IPS DF 6.9 (cell line): ENCODE measurements at regions not wholly inside any gene's neighbourhood (a gene's known extent, or its start where the extent isn't known, plus 50 kb on each side); places are given as distances from the start of the nearest gene placed in this dataset.
A peak's percentile ranks its signal among the peaks of the same experiment; 100 is the strongest.
"Not testable (repeated sequence)": the region's sequence is repeated elsewhere in the genome, so short reads cannot be mapped to it uniquely, and the experiment has no call there.

Experiments used
- DNase-seq: peaks from one replicate; pipeline ENCODE4 v3.0.0-alpha.2; 2013; ENCODE audit warnings: low read depth, low spot score
- H3K27ac ChIP-seq: one replicate; pipeline ENCODE4 v1.5.1; 2013; ENCODE audit warnings: low read length, control low read depth
- H3K27me3 ChIP-seq: 2 replicates; pipeline ENCODE4 v1.6.1; 2013; ENCODE audit warnings: mild to moderate bottlenecking, low read length; ENCODE audit not compliant: control insufficient read depth, insufficient read depth
- H3K36me3 ChIP-seq: 2 replicates; pipeline ENCODE4 v1.6.1; 2013; ENCODE audit warnings: low read length; ENCODE audit not compliant: control insufficient read depth, insufficient read depth
- H3K4me1 ChIP-seq: 2 replicates; pipeline ENCODE4 v1.6.1; 2013; ENCODE audit warnings: low read length; ENCODE audit not compliant: control insufficient read depth, insufficient read depth
- H3K4me3 ChIP-seq: 2 replicates; pipeline ENCODE4 v1.5.1; 2013; ENCODE audit warnings: mild to moderate bottlenecking, low read length
- H3K9me3 ChIP-seq: 2 replicates; pipeline ENCODE4 v1.6.1; 2013; ENCODE audit warnings: low read length, inconsistent platforms; ENCODE audit not compliant: control insufficient read depth, insufficient read depth
- WGBS: extraction: QIAGEN DNeasy Blood & Tissue Kit; methylation state at CpG from one replicate; pipeline ENCODE4 v1.1.7; 2013; ENCODE audit warnings: mixed read lengths, missing lambda C conversion rate; ENCODE audit not compliant: insufficient read length, insufficient coverage; 5-methylcytosine and 5-hydroxymethylcytosine counted together

- H3K9me3 ChIP-seq, H3K27ac ChIP-seq, DNase-seq, H3K4me1 ChIP-seq, H3K4me3 ChIP-seq, H3K27me3 ChIP-seq, H3K36me3 ChIP-seq: not testable (repeated sequence)
- no CpG with 5 or more reads among the region's 6 CpGs for WGBS
Measured at GRCh38 chr11:87506946-87507345, 469.2 kb downstream of the TMEM135 start.

DNA sequence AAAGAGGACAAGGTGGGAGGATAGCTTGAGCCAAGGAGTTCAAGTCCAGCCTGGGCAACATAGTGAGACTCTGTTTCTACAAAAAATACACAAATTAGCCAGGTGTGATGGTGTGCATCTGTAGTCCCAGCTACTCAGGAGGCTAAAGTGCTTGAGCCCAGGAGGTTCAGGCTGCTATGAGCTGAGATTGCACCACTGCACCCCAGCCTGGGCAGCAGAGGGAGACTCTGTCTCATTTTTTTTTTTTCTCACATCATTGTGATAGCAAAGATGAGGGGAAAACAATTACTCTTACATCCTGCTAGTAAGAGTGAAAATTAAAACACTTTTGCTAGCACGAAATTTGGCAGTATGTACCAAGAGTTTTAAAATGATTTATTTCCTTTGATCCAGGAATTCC, 463.7 kb downstream of the TMEM135 start:
- DNase-seq, result no peak
- no peak overlapping the region for H3K27ac ChIP-seq
- no CpG with 5 or more reads among the region's 1 CpG for WGBS

GRCh38 chr11:87494936-87495335, 457.2 kb downstream of the TMEM135 start:
- H3K27me3 ChIP-seq, H3K36me3 ChIP-seq, H3K9me3 ChIP-seq, H3K4me1 ChIP-seq, DNase-seq, H3K4me3 ChIP-seq, H3K27ac ChIP-seq: not testable (repeated sequence)
- no CpG with 5 or more reads among the region's 3 CpGs for WGBS

More for the DNA sequence above, 463.7 kb downstream of the TMEM135 start:
- Histone ChIP-seq H3K27me3 (no peaks in the 10 kb centered on the region), H3K36me3 (no peaks in the 10 kb centered on the region), H3K4me3 (no peak overlapping the region), H3K4me1 (no peaks in the 10 kb centered on the region), H3K9me3 (no peaks in the 10 kb centered on the region)

- not testable (repeated sequence) for H3K4me1 ChIP-seq, H3K36me3 ChIP-seq, H3K27me3 ChIP-seq, DNase-seq, H3K9me3 ChIP-seq, H3K27ac ChIP-seq, H3K4me3 ChIP-seq
- no CpG with 5 or more reads among the region's 7 CpGs for WGBS
Measured at GRCh38 chr11:87494026-87494425, 456.3 kb downstream of the TMEM135 start.

DNA sequence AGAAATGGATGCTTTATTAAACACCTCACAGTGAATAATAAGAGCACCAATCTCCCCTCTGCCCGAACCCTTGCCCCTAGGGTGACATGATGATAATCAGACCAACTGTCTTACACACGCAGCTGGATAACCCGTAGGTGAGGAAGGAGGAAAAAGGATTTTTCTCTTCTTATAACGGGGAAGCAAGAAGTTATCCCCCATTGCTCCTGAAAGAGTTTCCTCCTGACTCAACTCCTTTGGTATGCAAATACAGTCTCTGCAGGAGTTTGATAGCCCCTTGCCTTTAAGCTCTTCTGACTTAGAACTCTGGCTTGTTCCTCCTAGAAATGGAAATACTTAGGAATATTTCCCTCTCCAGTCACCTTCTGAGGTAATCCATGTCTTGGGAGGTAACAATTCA, 455.8 kb downstream of the TMEM135 start:
- H3K9me3 ChIP-seq, result no peaks in the 10 kb centered on the region
- peak; percentile 37 for DNase-seq
- H3K4me1 ChIP-seq, result peaks cover 1% of the 10 kb centered on the region; the same call in 1 of the 2 replicates
- no CpG with 5 or more reads among the region's 4 CpGs for WGBS
- H3K27me3 ChIP-seq, result no peaks in the 10 kb centered on the region
- no peak overlapping the region for H3K27ac ChIP-seq
- no peaks in the 10 kb centered on the region for H3K36me3 ChIP-seq
- H3K4me3 ChIP-seq, result no peak overlapping the region

- Histone ChIP-seq H3K27me3 (no peaks in the 10 kb centered on the region), H3K27ac (no peak overlapping the region), H3K9me3 (no peaks in the 10 kb centered on the region), H3K4me1 (peaks cover 1% of the 10 kb centered on the region; the same call in 1 of the 2 replicates), H3K4me3 (no peak overlapping the region), H3K36me3 (no peaks in the 10 kb centered on the region)
- no CpG with 5 or more reads among the region's 3 CpGs for WGBS
- DNase-seq, result no peak
Measured at GRCh38 chr11:87491381-87491780, 453.6 kb downstream of the TMEM135 start.

GRCh38 chr11:87490671-87491070, 452.9 kb downstream of the TMEM135 start:
- DNase-seq, result no peak

DNA sequence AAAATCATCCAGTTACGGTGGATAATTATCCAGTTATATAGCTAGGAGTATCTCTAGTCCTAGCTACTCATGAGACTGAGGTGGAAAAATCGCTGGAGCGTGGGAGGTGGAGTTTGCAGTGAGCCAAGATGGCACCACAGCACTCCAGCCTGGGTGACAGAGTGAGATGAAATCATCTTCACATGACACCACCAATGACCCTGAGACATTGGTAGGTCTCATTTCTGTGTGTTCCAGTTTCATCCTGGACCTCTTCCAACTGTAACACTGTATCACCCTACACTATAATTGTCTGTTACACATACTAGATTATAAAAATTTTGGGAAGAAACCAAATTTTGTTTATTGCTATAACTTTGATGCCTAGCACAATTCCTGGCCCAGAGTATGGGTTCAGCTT, 446.8 kb downstream of the TMEM135 start:
- Histone ChIP-seq H3K36me3 (no peaks in the 10 kb centered on the region), H3K27me3 (no peaks in the 10 kb centered on the region), H3K4me3 (no peak overlapping the region), H3K9me3 (no peaks in the 10 kb centered on the region), H3K4me1 (no peaks in the 10 kb centered on the region), H3K27ac (no peak overlapping the region)
- DNase-seq, result no peak
- no CpG with 5 or more reads among the region's 3 CpGs for WGBS

More at GRCh38 chr11:87490671-87491070, 452.9 kb downstream of the TMEM135 start:
- H3K4me1 ChIP-seq, result peaks cover 1% of the 10 kb centered on the region; the same call in 1 of the 2 replicates
- no peak overlapping the region for H3K27ac ChIP-seq
- H3K4me3 ChIP-seq, result no peak overlapping the region
- H3K27me3 ChIP-seq, result no peaks in the 10 kb centered on the region
- H3K9me3 ChIP-seq, result no peaks in the 10 kb centered on the region
- H3K36me3 ChIP-seq, result no peaks in the 10 kb centered on the region

GRCh38 chr11:87477321-87477720, 439.6 kb downstream of the TMEM135 start:
- Histone ChIP-seq H3K4me3 (no peak overlapping the region), H3K36me3 (no peaks in the 10 kb centered on the region), H3K4me1 (peaks cover 2% of the 10 kb centered on the region), H3K27ac (no peak overlapping the region), H3K9me3 (no peaks in the 10 kb centered on the region), H3K27me3 (no peaks in the 10 kb centered on the region)
- DNase-seq, result no peak
- no CpG with 5 or more reads among the region's 2 CpGs for WGBS

DNA sequence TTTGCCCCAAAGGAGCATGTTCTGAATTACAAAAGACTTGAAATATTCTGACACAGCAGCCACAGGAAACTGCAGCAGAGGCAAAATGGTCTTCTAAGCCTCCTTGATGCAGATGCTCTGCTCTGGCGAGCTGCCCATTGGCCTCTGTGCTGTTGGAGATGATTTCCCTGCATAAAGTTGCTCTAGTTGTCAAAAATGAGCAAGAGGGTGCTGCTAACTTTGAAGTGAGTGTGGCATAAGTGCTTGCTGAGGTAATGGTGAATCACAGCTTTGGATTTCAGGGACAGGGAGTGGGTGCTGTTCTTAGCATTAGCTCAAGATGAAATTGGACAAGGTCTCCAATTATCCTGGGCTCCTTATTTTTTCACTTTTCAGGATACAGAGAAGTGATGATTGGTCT, 435.4 kb downstream of the TMEM135 start:
- no peaks in the 10 kb centered on the region for H3K9me3 ChIP-seq
- WGBS, result no CpG with 5 or more reads among the region's 1 CpG
- no peak overlapping the region for H3K4me3 ChIP-seq
- no peaks in the 10 kb centered on the region for H3K36me3 ChIP-seq
- H3K4me1 ChIP-seq, result peaks cover 2% of the 10 kb centered on the region
- no peak overlapping the region for H3K27ac ChIP-seq
- H3K27me3 ChIP-seq, result no peaks in the 10 kb centered on the region
- DNase-seq, result no peak

DNA sequence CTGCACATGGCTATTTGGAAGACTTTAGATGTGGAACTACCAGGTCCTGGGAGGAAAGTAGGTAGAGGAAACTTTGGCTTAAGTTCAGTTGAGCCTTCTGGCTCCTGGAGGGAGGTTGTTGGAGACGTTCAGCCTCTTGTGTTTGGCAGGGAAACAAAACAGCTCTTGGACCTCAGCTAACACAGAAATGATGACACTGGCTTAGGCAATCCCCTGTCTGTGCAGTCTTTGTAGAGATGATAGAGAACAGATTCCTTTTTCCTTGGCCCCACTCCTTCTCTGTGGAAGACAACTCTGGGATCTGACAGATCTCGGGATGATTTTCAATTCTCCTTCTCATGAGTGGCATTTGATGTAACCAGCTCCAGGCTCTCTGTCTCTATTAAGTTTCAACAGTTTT, 428.5 kb downstream of the TMEM135 start:
- WGBS, result no CpG with 5 or more reads among the region's 2 CpGs
- no peaks in the 10 kb centered on the region for H3K4me1 ChIP-seq
- DNase-seq, result no peak
- H3K27ac ChIP-seq, result no peak overlapping the region
- H3K36me3 ChIP-seq, result no peaks in the 10 kb centered on the region
- H3K27me3 ChIP-seq, result no peaks in the 10 kb centered on the region
- no peak overlapping the region for H3K4me3 ChIP-seq
- H3K9me3 ChIP-seq, result no peaks in the 10 kb centered on the region
